ENCODE measurements at regions not wholly inside any gene's neighbourhood (a gene's known extent, or its start where the extent isn't known, plus 50 kb on each side); places are given as distances from the start of the nearest gene placed in this dataset.
"Not testable (repeated sequence)": the region's sequence is repeated elsewhere in the genome, so short reads cannot be mapped to it uniquely, and the experiment has no call there.

DNA sequence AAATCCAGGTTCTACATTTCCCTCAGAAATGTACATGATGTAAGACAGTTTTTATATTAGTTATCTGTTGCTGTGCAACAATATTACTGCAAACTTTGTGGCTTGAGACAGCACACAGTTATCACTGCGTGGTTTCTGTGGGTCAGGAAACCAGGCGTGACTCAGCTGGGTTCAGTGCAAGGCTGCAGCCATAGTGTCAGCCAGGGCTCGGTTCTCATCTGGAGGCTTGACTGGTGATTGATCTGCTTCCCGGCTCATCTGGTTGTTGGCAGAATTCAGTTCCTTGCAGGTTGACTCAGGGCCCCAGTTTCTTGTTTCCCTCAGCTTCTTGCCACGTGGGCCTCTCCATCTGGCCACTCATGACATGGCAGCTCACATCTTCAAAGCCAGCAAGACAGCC, 146.8 kb upstream of the ROPN1B start:
- DNase-seq (ENCODE audit: low read depth) = not testable (repeated sequence)

DNA sequence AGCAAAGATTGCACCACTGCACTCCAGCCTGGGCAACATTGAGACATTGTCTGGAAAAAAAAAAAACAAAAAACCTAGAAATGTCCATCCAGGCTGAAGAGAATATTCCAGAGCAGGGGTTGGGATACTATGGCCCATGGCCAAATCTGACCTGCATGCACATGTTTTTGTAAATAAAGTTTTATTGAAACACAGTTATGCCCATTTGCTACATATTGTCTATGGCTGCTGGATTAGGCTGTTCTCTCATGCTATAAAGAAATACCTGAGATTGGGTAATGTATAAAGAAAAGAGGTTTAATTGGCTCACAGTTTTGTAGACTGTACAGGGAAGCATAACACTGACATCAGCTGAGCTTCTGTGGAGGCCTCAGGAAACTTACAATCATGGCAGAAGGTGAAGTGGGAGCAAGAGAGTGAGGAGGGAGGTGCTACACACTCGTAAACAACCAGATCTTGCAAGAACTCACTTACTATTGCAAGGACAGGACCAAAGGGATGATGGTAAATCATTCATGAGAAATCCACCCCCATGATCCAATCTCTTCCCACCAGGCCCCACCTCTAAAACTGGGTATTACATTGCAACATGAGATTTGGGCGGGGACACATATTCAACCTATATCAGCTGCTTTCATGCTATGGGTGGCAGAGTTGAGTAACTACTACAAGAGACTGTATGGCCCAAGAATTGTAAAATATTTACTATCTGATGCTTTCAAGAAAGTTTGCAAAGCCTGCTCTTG, 137.8 kb upstream of the ROPN1B start:
- DNase-seq (ENCODE audit: low read depth) = not testable (repeated sequence)

GRCh38 chr3:125835562-125835961, 133.4 kb upstream of the ROPN1B start:
- DNase-seq (ENCODE audit: low read depth) = not testable (repeated sequence)

GRCh38 chr3:125836011-125836551, 132.9 kb upstream of the ROPN1B start:
- peak; percentile 43 for DNase-seq (ENCODE audit: low read depth)

DNA sequence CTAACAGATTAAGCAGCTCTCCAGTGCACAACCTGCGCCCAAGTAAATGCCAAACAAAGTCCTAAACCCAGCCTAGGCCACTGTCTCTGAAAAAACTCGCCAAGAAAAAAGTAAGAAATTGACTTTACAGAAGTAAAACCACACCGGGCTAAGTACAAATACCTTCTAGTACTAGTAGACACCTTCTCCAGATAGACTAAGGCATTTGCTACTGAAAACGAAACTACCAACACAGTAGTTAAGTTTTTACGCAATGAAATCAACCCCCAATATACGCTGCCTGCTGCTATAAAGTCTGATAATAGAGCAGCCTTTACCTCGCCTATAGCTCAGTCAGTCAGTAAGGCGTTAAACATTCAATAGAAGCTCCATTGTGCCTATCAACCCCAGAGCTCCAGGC, 132.2 kb upstream of the ROPN1B start:
- not testable (repeated sequence) for DNase-seq (ENCODE audit: low read depth)

GRCh38 chr3:125838857-125839256, 130.1 kb upstream of the ROPN1B start:
- not testable (repeated sequence) for DNase-seq (ENCODE audit: low read depth)

- not testable (repeated sequence) for DNase-seq (ENCODE audit: low read depth)
Observed at GRCh38 chr3:125840465-125840864, 128.5 kb upstream of the ROPN1B start.

DNA sequence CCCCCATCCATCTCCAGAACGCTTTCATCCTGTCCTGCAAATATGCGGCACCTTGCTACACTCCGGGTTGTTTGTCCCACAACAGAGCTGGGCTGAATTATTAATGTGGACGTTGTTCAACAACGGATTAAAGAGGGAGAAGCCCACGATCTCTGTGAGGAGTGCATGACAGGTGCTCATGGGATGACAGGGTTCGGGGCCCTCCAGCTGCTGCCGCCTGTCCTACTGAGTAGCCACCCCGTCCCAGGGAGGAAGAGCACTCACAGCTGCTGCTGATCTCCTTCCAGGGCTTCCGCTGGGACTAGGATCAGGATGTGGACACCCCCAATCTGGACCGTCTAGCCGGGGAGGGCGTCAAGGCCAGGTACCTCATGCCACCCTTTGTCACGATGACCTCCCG, 121.0 kb upstream of the ROPN1B start:
- not testable (repeated sequence) for DNase-seq (ENCODE audit: low read depth)

DNA sequence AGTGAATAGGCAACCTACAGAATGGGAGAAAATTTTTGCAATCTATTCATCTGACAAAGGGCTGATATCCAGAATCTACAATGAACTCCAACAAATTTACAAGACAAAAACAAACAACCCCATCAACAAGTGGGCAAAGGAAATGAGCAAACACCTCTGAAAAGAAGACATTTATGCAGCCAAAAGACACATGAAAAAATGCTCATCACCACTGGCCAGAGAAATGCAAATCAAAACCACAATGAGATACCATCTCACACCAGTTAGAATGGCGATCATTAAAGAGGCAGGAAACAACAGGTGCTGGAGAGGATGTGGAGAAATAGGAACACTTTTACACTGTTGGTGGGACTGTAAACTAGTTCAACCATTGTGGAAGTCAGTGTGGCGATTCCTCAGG, 114.0 kb upstream of the ROPN1B start:
- not testable (repeated sequence) for DNase-seq (ENCODE audit: low read depth)

DNA sequence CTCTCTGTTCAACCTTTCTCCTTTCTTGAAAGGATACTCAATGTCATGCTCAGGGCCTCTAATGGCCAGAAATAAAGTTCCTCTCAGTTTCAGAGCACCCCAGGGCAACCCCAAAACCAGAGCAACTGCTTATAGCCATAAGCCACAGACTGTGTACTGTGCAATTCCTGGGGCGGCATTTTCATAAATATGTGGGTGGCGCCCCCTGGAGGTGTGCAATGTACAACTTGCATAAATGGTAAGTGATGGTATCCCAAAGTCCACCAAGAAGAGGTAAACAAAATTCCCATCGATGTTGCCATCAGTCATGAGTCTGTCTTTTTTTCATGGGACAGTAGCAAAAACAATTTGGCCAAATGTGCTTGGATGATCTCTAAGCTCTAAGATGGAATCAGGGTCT, 108.4 kb upstream of the ROPN1B start:
- DNase-seq (ENCODE audit: low read depth) = not testable (repeated sequence)

DNA sequence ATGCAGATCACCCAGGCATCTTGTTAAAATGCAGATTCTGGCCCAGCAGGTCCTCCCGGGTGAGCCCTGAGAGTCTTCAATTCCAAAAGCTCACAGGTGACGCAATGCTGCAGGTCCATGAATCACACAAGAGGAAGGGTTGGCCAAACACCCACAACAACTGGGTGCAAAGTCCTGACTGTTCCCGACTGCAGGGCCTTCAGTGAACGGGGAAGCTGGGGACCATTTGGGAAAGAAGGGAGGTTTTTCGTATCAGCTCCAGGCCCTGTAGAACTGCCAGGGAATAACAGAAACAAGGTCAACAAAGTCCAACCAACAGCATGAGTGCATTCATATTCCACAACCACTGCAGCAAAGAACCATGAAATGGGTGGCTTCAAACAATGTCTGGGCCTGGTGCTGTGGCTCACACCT, 106.1 kb upstream of the ROPN1B start:
- DNase-seq (ENCODE audit: low read depth) = not testable (repeated sequence)

DNA sequence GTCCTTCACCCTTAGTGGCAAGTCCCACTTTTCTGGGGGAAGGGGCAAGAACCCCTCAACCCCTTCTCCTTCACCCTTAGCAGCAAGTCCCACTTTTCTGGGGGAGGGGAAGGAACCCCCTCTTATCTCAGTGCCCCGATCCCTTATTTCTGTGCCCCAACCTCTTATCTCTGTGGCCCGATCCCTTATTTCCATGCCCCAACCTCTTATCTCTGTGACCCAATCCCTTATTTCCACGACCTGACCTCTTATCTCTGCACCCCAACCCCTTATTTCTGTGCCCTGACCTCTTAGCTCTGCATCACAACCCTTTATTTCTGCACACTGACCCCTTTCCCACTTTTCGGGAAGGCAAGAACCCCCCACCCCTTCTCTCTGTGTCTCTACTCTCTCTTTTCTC, 104.4 kb upstream of the ROPN1B start:
- DNase-seq (ENCODE audit: low read depth) = not testable (repeated sequence)

GRCh38 chr3:125886006-125886405, 83.0 kb upstream of the ROPN1B start:
- not testable (repeated sequence) for DNase-seq (ENCODE audit: low read depth)

GRCh38 chr3:125899181-125899580, 69.8 kb upstream of the ROPN1B start:
- not testable (repeated sequence) for DNase-seq (ENCODE audit: low read depth)

DNA sequence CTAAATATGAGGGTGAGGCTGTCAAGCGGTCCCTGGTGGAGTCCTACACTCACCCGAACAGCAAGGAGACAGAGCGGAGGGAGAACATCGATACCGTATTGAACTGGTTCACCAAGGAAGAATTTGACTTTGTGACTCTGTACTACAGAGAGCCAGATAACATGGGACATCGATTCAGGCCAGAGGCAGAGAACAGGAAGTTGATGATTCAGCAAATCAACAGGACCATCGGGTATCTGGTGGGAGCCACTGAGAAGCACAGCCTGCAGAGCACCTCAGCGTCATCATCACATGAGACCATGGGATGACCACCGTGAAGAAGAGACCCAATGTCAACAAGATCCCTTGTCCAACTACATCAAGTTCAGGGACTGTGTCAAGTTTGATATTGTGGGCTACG, 67.5 kb upstream of the ROPN1B start:
- not testable (repeated sequence) for DNase-seq (ENCODE audit: low read depth)

- DNase-seq (ENCODE audit: low read depth) = not testable (repeated sequence)
Observed at GRCh38 chr3:125903780-125904455, 65.1 kb upstream of the ROPN1B start.

DNA sequence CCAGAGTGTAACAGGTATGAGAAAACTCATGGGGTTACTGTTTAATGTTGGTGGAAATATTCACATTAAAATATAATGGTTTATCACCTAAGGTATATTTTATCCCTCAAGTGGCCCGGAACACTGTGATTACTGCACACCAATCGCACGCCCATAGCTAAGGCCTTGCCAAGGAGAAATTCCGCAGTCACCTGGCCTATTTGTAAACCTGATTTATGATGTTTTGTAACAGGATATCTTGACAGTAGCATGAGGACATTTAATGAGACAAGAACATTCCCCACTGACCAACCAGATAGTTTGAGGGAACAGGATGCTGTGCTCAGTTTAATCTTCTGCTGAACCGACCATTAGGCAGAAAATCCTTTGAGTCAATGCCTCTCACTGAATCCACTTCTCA, 61.7 kb upstream of the ROPN1B start:
- DNase-seq (ENCODE audit: low read depth) = not testable (repeated sequence)

GRCh38 chr3:125910851-125911250, 58.1 kb upstream of the ROPN1B start:
- DNase-seq (ENCODE audit: low read depth) = not testable (repeated sequence)

DNA sequence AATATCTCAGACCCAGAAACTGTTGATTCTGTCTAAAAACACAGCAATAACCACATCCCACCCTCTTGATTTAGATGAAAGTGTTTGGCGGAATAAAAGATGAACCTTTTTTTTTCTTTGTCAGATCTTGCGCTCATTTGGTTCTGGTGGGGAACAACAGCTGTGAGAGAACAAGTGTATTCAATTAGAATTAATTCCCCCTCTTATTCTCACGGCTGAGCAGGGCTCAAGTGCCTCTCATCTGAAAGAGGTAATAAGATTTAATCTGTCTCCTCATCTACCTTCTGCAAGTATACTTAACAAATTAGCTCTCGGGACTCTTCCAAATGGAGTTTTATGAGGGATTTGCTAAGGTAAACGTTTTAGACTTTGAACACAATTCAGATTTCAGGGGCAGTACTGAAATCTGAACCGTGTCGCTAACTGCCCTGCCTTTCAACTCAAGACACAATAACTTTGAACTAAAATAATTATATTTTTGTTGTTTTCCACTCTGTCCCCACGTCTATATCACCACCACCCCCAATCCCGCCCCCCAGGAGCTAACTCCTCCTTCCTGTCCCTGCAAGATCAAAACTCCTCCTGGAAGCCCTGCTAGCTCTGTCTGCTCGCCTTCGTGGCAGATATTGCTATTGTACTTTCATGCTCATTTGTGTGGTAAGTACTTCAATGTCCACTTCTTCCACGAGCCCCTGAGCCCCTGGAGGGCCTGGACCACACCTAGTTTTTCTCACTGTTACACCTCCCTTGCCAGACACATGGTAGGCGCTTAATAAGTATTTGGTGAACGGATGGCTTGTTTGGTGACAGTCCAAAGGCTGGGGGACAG, 54.2 kb upstream of the ROPN1B start:
- DNase-seq (ENCODE audit: low read depth) = not testable (repeated sequence)

GRCh38 chr3:125915437-125915787, 53.6 kb upstream of the ROPN1B start:
- DNase-seq (ENCODE audit: low read depth) = not testable (repeated sequence)

DNA sequence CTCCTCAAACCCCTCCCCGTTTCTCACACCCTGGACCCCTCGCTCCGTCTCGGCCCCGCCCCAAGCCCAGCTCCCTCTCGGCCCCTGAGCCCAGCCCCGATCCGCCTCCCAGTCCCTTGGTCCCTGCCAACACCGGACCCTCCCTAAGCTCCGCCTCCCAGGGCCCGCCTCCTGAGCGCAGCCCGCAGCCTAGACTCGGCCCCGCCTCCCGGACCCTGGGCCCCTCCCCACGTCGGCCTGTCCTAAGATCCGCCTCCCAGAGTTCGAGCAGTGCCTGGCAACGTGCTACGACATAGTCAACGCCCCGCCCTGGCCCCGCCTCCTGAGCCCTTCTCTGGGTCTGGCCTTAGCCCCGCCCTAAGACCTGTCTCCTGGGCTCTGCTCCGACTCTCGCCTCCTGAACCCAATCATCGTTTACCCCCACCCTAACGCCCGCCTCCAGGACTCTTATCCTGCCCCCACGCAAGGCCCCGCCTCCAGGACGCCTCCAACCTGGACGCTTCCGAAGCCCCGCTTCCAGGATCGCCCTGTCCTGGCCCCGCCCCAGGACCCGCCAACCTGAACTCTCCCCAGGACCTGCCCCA, 53.1 kb upstream of the ROPN1B start:
- peak; percentile 99 for DNase-seq (ENCODE audit: low read depth)

All from T follicular helper cell (primary cell).